ENCODE measurements at regions not wholly inside any gene's neighbourhood (a gene's known extent, or its start where the extent isn't known, plus 50 kb on each side); places are given as distances from the start of the nearest gene placed in this dataset.
"Not testable (repeated sequence)": the region's sequence is repeated elsewhere in the genome, so short reads cannot be mapped to it uniquely, and the experiment has no call there.

GRCh38 chr9:41270992-41271391 is 81.9 kb upstream of the ZNG1F start:
- H3K27me3 ChIP-seq (ENCODE audit: insufficient read depth, insufficient read length), result peaks cover 17% of the 10 kb centered on the region
- DNase-seq (ENCODE audit: low read depth, low spot score); H3K4me3 ChIP-seq (ENCODE audit: insufficient read length, low read depth); H3K9me3 ChIP-seq (ENCODE audit: insufficient read depth, low read length); H3K4me1 ChIP-seq (ENCODE audit: insufficient read depth, insufficient read length); H3K9ac ChIP-seq (ENCODE audit: insufficient read length, low read depth); H3K36me3 ChIP-seq (ENCODE audit: insufficient read depth, insufficient read length, low read length): not testable (repeated sequence)

GRCh38 chr9:41269471-41269870 is 80.4 kb upstream of the ZNG1F start:
- H3K27me3 ChIP-seq (ENCODE audit: insufficient read depth, insufficient read length), result peaks cover 15% of the 10 kb centered on the region
- not testable (repeated sequence) for DNase-seq (ENCODE audit: low read depth, low spot score)
- H3K9ac ChIP-seq (ENCODE audit: insufficient read length, low read depth), result peak overlapping the region; percentile 51

GRCh38 chr9:41269054-41269453 is 79.9 kb upstream of the ZNG1F start:
- H3K4me1 ChIP-seq (ENCODE audit: insufficient read depth, insufficient read length); DNase-seq (ENCODE audit: low read depth, low spot score); H3K9me3 ChIP-seq (ENCODE audit: insufficient read depth, low read length); H3K4me3 ChIP-seq (ENCODE audit: insufficient read length, low read depth); H3K36me3 ChIP-seq (ENCODE audit: insufficient read depth, insufficient read length, low read length): not testable (repeated sequence)
- Histone ChIP-seq H3K9ac (ENCODE audit: insufficient read length, low read depth) (peak overlapping the region; percentile 68), H3K27me3 (ENCODE audit: insufficient read depth, insufficient read length) (peaks cover 15% of the 10 kb centered on the region)

More at GRCh38 chr9:41269471-41269870, 80.4 kb upstream of the ZNG1F start:
- H3K4me3 ChIP-seq (ENCODE audit: insufficient read length, low read depth); H3K9me3 ChIP-seq (ENCODE audit: insufficient read depth, low read length); H3K36me3 ChIP-seq (ENCODE audit: insufficient read depth, insufficient read length, low read length); H3K4me1 ChIP-seq (ENCODE audit: insufficient read depth, insufficient read length): not testable (repeated sequence)

- H3K4me3 ChIP-seq (ENCODE audit: insufficient read length, low read depth); H3K9ac ChIP-seq (ENCODE audit: insufficient read length, low read depth); H3K9me3 ChIP-seq (ENCODE audit: insufficient read depth, low read length); DNase-seq (ENCODE audit: low read depth, low spot score); H3K36me3 ChIP-seq (ENCODE audit: insufficient read depth, insufficient read length, low read length); H3K4me1 ChIP-seq (ENCODE audit: insufficient read depth, insufficient read length): not testable (repeated sequence)
- H3K27me3 ChIP-seq (ENCODE audit: insufficient read depth, insufficient read length), result peaks cover 15% of the 10 kb centered on the region
Observed at GRCh38 chr9:41266602-41267001, 77.5 kb upstream of the ZNG1F start.

- H3K4me3 ChIP-seq (ENCODE audit: insufficient read length, low read depth); DNase-seq (ENCODE audit: low read depth, low spot score); H3K9me3 ChIP-seq (ENCODE audit: insufficient read depth, low read length); H3K9ac ChIP-seq (ENCODE audit: insufficient read length, low read depth); H3K4me1 ChIP-seq (ENCODE audit: insufficient read depth, insufficient read length); H3K36me3 ChIP-seq (ENCODE audit: insufficient read depth, insufficient read length, low read length): not testable (repeated sequence)
- H3K27me3 ChIP-seq (ENCODE audit: insufficient read depth, insufficient read length), result peaks cover 11% of the 10 kb centered on the region
Observed at GRCh38 chr9:41266000-41266399, 76.9 kb upstream of the ZNG1F start.

- not testable (repeated sequence) for H3K9ac ChIP-seq (ENCODE audit: insufficient read length, low read depth); H3K9me3 ChIP-seq (ENCODE audit: insufficient read depth, low read length); H3K4me3 ChIP-seq (ENCODE audit: insufficient read length, low read depth); H3K27me3 ChIP-seq (ENCODE audit: insufficient read depth, insufficient read length); H3K36me3 ChIP-seq (ENCODE audit: insufficient read depth, insufficient read length, low read length); H3K4me1 ChIP-seq (ENCODE audit: insufficient read depth, insufficient read length); DNase-seq (ENCODE audit: low read depth, low spot score)
Observed at GRCh38 chr9:41251973-41252372, 62.9 kb upstream of the ZNG1F start.

- H3K27me3 ChIP-seq (ENCODE audit: insufficient read depth, insufficient read length); H3K4me1 ChIP-seq (ENCODE audit: insufficient read depth, insufficient read length); DNase-seq (ENCODE audit: low read depth, low spot score); H3K4me3 ChIP-seq (ENCODE audit: insufficient read length, low read depth); H3K9me3 ChIP-seq (ENCODE audit: insufficient read depth, low read length); H3K9ac ChIP-seq (ENCODE audit: insufficient read length, low read depth); H3K36me3 ChIP-seq (ENCODE audit: insufficient read depth, insufficient read length, low read length): not testable (repeated sequence)
Observed at GRCh38 chr9:41251101-41251500, 62.0 kb upstream of the ZNG1F start.

GRCh38 chr9:41246702-41247101 is 57.6 kb upstream of the ZNG1F start:
- H3K27me3 ChIP-seq (ENCODE audit: insufficient read depth, insufficient read length); H3K4me3 ChIP-seq (ENCODE audit: insufficient read length, low read depth); H3K4me1 ChIP-seq (ENCODE audit: insufficient read depth, insufficient read length); H3K36me3 ChIP-seq (ENCODE audit: insufficient read depth, insufficient read length, low read length); H3K9ac ChIP-seq (ENCODE audit: insufficient read length, low read depth); H3K9me3 ChIP-seq (ENCODE audit: insufficient read depth, low read length); DNase-seq (ENCODE audit: low read depth, low spot score): not testable (repeated sequence)

Measured in NT2/D1 (cell line).